CD4-positive, alpha-beta T cell treated with Interleukin-6 at 100 ng/mL for 8 hours (primary cell): ENCODE measurements at regions not wholly inside any gene's neighbourhood (a gene's known extent, or its start where the extent isn't known, plus 50 kb on each side); places are given as distances from the start of the nearest gene placed in this dataset.

Experiments used
- DNase-seq: peaks from one replicate; pipeline ENCODE4 v3.0.0-alpha.2; 2020; ENCODE audit warnings: mixed read lengths, low spot score

- no peak for DNase-seq
These were observed 393.8 kb downstream of the ZNF385D start for GRCh38 chr3:21357241-21357640.

- no peak for DNase-seq
These were observed 394.6 kb downstream of the ZNF385D start for GRCh38 chr3:21356402-21356801.

DNA sequence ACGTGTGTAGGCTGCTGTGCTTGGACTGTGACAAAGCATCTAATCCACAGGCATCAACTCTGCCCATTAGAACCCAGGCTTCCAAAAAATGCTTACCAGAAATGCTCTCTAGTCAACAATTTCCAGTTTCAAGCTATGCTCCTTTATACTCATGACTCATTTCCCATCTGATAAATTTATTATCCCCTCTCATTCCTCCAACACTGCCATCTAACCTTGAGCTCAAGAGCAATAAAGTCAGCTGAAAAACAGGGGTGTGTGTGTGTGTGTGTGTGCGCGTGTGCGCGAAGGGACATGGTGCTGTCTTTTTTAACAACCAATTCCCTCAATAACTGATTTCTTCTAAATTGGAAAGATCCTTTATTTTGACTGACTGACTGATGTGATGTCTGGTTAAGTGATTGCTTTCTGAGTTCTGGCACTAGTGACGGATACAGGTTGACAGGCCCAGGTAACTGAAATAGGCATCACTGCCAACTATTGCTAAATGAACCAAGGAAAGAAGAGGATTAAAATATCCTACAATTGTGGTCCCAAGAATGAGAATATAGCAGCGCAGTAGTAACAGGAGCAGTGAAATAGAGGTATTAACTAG lies 405.5 kb downstream of the ZNF385D start:
- no peak for DNase-seq

- DNase-seq = no peak
These were observed 419.2 kb downstream of the ZNF385D start for GRCh38 chr3:21331857-21332256.

GRCh38 chr3:21331321-21331720 lies 419.7 kb downstream of the ZNF385D start:
- DNase-seq = no peak

GRCh38 chr3:21330293-21330692 lies 420.7 kb downstream of the ZNF385D start:
- DNase-seq = no peak

GRCh38 chr3:21328711-21329390 lies 422.2 kb downstream of the ZNF385D start:
- no peak for DNase-seq

DNA sequence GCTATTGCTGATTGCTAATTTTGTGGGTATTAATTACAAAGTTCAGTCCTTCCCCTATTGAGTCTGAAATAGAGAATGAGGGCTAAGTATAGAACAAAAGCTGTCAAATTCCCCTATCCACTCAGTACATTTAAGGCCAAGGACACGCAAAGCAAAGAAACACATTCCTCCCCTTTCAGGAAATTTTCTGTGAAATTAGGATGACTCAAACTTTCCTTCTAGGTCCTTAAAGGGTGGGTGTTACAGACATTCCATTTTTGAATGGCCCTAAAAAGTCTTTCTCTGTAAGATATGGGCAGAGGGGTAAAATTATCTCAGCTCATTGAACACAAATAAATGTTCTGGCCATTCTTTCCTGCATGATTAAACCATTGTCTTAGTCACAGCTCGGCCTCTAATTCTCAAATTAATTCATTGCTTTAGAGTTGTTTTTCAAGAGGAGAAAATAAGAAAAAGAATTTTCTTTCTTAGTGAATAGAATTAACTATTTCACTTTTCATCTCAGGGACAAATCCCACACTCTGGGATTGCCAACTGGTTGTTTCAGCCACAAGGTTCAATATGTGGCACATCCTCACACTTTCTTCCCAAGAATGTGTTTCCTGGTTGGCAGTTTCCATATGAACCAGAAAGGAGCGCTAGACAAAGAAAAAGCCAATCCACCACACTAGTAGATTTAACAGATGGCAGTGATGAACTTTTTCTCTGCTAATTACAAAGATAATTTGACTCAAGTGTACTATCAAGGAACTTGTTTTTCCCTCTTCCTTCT lies 424.1 kb downstream of the ZNF385D start:
- no peak for DNase-seq

DNA sequence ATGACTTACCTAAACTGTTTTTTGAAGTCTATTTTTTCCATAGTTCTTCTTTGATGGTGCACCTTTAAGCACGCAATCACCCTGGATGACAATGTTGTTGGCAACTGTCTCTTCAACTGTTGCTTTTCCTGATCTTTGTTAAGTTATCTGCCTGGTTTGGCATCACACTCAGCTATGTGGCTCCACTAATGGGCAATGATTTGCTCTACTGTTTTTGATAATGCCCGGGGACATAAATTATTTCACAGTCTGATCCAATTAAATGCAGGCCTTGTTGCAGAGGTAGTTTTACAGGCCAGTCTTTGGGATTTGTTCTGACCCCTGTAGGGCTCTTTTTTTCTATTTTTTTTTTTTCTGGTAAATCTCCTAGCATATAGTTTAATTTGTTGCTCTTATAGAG lies 436.3 kb downstream of the ZNF385D start:
- DNase-seq = no peak

DNA sequence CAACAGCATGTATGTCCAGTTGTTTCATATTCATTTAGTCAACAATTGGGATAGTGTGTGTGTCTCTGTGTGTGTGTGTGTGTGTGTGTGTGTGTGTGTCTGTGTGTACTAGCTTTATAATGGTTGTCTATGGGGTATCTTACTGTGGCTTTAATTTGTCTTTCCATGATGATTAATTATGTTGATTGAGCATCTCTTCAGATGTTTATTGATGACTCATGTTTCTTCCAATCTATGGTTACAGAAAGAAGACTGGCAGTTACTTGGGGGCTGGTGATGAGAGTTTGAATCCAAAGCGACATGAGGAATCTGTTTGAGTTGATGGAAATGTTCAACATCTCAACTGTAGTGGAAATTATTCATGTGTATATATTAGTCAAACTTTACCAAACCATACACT lies 440.1 kb downstream of the ZNF385D start:
- no peak for DNase-seq

- no peak for DNase-seq
These were observed 440.8 kb downstream of the ZNF385D start for GRCh38 chr3:21310161-21310560.

DNA sequence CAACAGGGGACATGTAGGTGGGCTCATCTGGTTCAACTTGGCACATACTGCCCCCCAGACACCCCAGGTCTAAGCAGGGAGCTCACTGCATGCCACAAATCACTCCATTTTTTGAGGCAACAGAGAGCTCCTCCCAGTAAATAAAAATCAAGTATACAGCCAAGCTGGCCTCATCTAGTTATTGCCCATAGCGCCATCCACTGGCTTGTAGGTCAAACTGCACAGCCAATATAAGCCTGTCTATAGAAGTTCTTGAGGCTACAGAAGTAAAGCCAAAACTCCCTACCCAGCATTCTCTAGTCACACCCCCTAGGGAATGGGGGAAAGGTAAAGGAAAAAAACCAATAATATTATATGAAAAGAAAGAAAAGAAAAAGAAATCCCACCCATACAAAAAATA lies 453.7 kb downstream of the ZNF385D start:
- DNase-seq = no peak

GRCh38 chr3:21294768-21295167 lies 456.2 kb downstream of the ZNF385D start:
- no peak for DNase-seq

DNA sequence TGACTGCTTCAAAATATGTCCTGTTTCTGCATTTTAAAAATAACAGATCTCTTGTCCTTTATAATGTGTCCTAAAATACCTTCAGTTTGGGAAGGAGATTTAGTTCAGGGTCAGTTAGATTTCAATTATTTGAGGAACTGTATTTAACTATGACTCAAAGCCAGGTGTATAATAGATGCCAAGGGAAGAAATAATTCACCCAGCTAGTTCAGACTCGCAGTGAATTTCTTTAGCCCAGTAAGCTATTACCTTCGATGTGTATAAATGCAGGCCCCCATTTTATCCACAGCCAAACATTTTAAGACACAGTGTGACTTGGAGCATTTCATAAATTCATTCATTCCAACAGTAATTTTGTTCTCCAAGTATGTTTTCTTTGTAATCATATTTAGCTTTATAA lies 458.0 kb downstream of the ZNF385D start:
- DNase-seq = no peak

- DNase-seq = no peak
These were observed 460.5 kb downstream of the ZNF385D start for GRCh38 chr3:21290557-21290956.

- DNase-seq = no peak
These were observed 476.9 kb downstream of the ZNF385D start for GRCh38 chr3:21274079-21274571.

DNA sequence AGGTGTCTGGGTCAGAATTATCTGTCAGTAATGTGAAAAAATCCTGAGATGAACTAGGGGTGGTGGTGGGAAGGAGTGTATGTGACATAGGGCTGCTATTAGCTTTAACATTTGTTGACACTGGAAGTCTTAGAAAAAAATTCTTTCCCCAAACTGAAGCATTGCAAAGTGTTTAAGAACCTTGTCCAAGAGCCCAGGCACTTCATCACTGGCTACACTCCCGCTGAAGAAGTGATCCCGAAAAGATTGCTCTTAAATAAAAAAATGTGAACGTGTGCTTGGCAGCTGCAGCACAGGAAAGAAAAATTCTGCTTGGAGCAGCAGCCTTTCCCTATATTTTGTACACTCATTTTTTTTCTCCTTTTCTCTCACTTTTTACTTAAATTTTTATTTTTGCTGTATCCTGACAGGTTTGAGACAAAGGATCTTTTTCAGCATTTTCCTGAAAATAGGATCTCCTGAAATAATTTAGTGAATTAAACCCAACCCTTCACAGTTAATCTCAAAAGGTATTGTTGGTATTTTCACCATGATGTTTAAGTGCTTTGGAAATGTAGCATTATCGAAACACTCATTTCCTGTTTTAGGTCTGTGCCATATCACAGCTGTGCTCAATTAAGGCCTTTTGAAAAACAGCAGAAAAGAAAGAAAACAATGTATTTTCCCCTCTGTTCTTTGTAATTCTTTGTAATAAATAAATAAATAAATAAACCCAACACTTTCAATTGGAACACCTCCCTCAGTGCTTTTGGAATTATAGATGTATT lies 477.6 kb downstream of the ZNF385D start:
- no peak for DNase-seq

DNA sequence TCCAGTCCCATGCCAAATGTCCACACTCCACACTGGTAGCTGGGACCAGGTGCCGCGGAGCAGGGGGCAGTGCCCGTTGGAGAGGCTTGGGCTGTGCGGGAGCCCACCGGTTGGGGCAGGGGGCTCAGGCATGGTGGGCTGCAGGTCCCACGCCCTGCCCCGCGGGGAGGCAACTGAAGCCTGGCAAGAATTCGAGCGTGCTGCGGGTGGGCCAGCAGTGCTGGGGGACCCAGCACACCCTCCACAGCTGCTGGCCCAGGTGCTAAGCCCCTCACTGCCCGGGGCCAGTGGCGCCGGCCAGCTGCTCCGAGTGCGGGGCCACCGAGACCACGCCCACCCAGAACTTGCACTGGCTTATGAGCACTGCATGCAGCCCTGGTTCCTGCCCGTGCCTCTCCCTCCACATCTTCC lies 479.4 kb downstream of the ZNF385D start:
- DNase-seq = no peak

GRCh38 chr3:21269882-21270281 lies 481.1 kb downstream of the ZNF385D start:
- DNase-seq = no peak

DNA sequence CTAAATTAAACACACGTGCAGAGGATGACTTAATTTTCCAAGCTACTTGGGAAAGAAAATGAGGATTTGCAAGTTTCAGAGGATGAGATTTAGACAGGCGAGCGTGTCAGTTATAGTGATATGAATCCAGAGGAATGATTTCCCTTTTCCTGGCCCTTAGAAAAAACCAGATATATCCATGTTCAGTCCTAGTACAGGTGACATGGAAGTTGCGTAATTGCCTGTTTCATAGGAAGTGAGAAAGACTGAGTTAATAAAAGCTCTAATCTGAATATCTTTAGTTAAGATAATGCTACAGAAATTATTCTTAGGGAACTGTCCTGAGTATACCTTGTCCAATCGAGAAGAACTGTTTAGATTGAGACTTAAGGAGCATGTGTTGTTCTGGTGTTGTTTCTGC lies 490.5 kb downstream of the ZNF385D start:
- no peak for DNase-seq

DNA sequence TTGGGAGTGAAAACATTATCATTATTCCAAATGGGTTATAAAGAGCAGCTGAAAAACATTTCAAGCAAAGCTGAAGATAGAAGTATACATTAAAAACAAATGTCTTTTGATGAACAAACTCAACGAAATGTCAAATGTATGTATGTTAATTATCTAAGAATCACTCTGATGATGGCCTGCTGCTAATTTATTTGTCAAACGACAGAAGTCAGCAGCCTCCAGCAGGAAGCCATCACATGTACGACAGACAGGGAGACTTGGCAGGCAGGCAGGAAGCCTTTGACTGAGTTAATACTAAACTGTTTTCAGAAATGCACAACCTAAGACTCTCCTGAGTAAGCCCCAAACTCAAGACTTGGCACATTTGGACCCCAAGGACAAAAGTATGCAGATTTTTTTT lies 491.1 kb downstream of the ZNF385D start:
- DNase-seq = no peak

DNA sequence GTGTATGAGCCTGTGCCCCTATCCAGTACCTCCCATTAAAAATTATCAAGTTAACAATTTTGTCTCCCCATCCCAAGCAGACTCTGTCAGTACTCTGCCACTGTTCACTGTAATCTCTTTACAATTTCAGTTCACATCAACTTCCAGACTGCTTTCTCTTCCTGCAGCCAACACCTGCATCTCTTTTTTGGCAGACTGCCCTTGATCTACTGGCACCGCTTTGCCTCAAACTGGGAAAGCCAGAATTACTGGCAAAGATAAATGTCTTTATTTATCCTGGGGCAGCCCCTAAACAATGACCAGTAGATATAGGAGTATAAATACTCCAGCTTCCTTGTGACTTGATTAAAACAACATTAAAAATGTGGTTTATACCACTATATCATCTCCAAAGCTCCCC lies 494.1 kb downstream of the ZNF385D start:
- DNase-seq = no peak
